Endodermal cell (in vitro differentiated cells): ENCODE measurements at regions not wholly inside any gene's neighbourhood (a gene's known extent, or its start where the extent isn't known, plus 50 kb on each side); places are given as distances from the start of the nearest gene placed in this dataset.

Experiments
- DNase-seq: peaks from one replicate; pipeline ENCODE4 v3.0.0-alpha.2; 2017
- H3K27ac ChIP-seq: 2 replicates; pipeline ENCODE4 v1.5.1; 2013; ENCODE audit warnings: mild to moderate bottlenecking, low read depth, low read length, moderate library complexity
- H3K27me3 ChIP-seq: 2 replicates; pipeline ENCODE4 v1.6.1; 2013; ENCODE audit warnings: mild to moderate bottlenecking, low read length, moderate library complexity; ENCODE audit not compliant: insufficient read depth, control insufficient read depth, poor library complexity, severe bottlenecking
- H3K36me3 ChIP-seq: 2 replicates; pipeline ENCODE4 v1.7.0; 2013; ENCODE audit warnings: mild to moderate bottlenecking, low read length, moderate library complexity; ENCODE audit not compliant: control insufficient read depth, insufficient read depth
- H3K4me1 ChIP-seq: one replicate; pipeline ENCODE4 v1.7.0; 2013; ENCODE audit warnings: low read length; ENCODE audit not compliant: control insufficient read depth, insufficient read depth
- H3K4me3 ChIP-seq: 2 replicates; pipeline ENCODE4 v1.5.1; 2013; ENCODE audit warnings: mild to moderate bottlenecking, low read length, moderate library complexity
- H3K9ac ChIP-seq: 2 replicates; pipeline ENCODE4 v1.6.1; 2013; ENCODE audit warnings: mild to moderate bottlenecking, low read length, moderate library complexity; ENCODE audit not compliant: poor library complexity, severe bottlenecking; ENCODE audit errors: extremely low read depth
- H3K9me3 ChIP-seq: 2 replicates; pipeline ENCODE4 v1.6.1; 2013; ENCODE audit warnings: mild to moderate bottlenecking, low read length, moderate library complexity; ENCODE audit not compliant: control insufficient read depth
- H3K27ac Mint-ChIP-seq: 2 replicates; pipeline ENCODE4 v1.8.0; 2020; ENCODE audit warnings: mixed read lengths
- H3K27me3 Mint-ChIP-seq: 2 replicates; pipeline ENCODE4 v1.8.0; 2021; ENCODE audit warnings: mild to moderate bottlenecking, mixed read lengths; ENCODE audit not compliant: insufficient read depth
- H3K36me3 Mint-ChIP-seq: 2 replicates; pipeline ENCODE4 v1.8.0; 2020; ENCODE audit warnings: low read depth, mixed read lengths
- H3K4me1 Mint-ChIP-seq: 2 replicates; pipeline ENCODE4 v1.8.0; 2020; ENCODE audit warnings: mixed read lengths
- H3K4me3 Mint-ChIP-seq: 2 replicates; pipeline ENCODE4 v1.8.0; 2020; ENCODE audit warnings: mild to moderate bottlenecking, moderate library complexity, mixed read lengths
- H3K9me3 Mint-ChIP-seq: 2 replicates; pipeline ENCODE4 v1.8.0; 2020; ENCODE audit warnings: mild to moderate bottlenecking, mixed read lengths
- CTCF ChIP-seq: fragments of 200-600 bp; sonication (generic); conservative IDR thresholded peaks from 2 replicates; pipeline ENCODE4 v1.5.0; 2021; ENCODE audit warnings: antibody characterized with exemption, mild to moderate bottlenecking
- WGBS, 2 experiments: methylation state at CpG; one replicate each; pipeline versions ENCODE4 v1.1.5 to v1.1.7; 2013; ENCODE audit warnings: missing lambda C conversion rate in 2 of 2, mixed read lengths in 1 of 2; ENCODE audit not compliant: insufficient coverage in 1 of 2, insufficient read length in 1 of 2; 5-methylcytosine and 5-hydroxymethylcytosine counted together

GRCh38 chr16:35295856-35296255 is 1836.4 kb downstream of the TP53TG3F start:
- H3K4me3 ChIP-seq, result no peak overlapping the region
- Mint-ChIP-seq H3K27ac (no peak overlapping the region), H3K27me3 (no peaks in the 10 kb centered on the region), H3K4me3 (no peak overlapping the region), H3K9me3 (peaks cover 96% of the 10 kb centered on the region), H3K4me1 (no peaks in the 10 kb centered on the region), H3K36me3 (no peaks in the 10 kb centered on the region)
- H3K27ac ChIP-seq, result no peak overlapping the region
- H3K36me3 ChIP-seq, result no peaks in the 10 kb centered on the region
- no peaks in the 10 kb centered on the region for H3K27me3 ChIP-seq
- 65 to 86% methylated on average over 1 to 3 of the region's 3 CpGs for WGBS, 2 experiments
- peaks cover 72% of the 10 kb centered on the region for H3K9me3 ChIP-seq
- H3K9ac ChIP-seq, result no peak overlapping the region
- no peak for DNase-seq
- TF ChIP-seq CTCF, result no peak
- no peaks in the 10 kb centered on the region for H3K4me1 ChIP-seq

GRCh38 chr16:35296962-35297653 is 1837.7 kb downstream of the TP53TG3F start:
- no peak for TF ChIP-seq CTCF
- H3K9me3 Mint-ChIP-seq, result peaks cover 97% of the 10 kb centered on the region

GRCh38 chr16:35298460-35299243 is 1839.2 kb downstream of the TP53TG3F start:
- DNase-seq, result no peak
- Histone ChIP-seq H3K4me3 (no peak overlapping the region), H3K36me3 (no peaks in the 10 kb centered on the region), H3K4me1 (no peaks in the 10 kb centered on the region), H3K9ac (no peak overlapping the region), H3K27me3 (no peaks in the 10 kb centered on the region), H3K9me3 (peaks cover 93% of the 10 kb centered on the region), H3K27ac (no peak overlapping the region)
- WGBS, 2 experiments, result 58% methylated on average over 2 of the region's 2 CpGs; no CpG with 5 or more reads in 1 of the 2 experiments
- Mint-ChIP-seq H3K36me3 (no peaks in the 10 kb centered on the region), H3K4me1 (no peaks in the 10 kb centered on the region), H3K4me3 (no peak overlapping the region), H3K9me3 (peaks cover 97% of the 10 kb centered on the region), H3K27ac (no peak overlapping the region), H3K27me3 (no peaks in the 10 kb centered on the region)
- no peak for TF ChIP-seq CTCF

More at GRCh38 chr16:35296962-35297653, 1837.7 kb downstream of the TP53TG3F start:
- Histone ChIP-seq H3K36me3 (no peaks in the 10 kb centered on the region), H3K4me3 (no peak overlapping the region), H3K27me3 (no peaks in the 10 kb centered on the region), H3K27ac (no peak overlapping the region), H3K9ac (no peak overlapping the region), H3K9me3 (peaks cover 84% of the 10 kb centered on the region), H3K4me1 (no peaks in the 10 kb centered on the region)
- Mint-ChIP-seq H3K27me3 (no peaks in the 10 kb centered on the region), H3K4me3 (no peak overlapping the region), H3K4me1 (no peaks in the 10 kb centered on the region), H3K27ac (no peak overlapping the region), H3K36me3 (no peaks in the 10 kb centered on the region)
- WGBS, 2 experiments, result 80 to 88% methylated on average over 2 of the region's 2 CpGs
- no peak for DNase-seq
